Breast epithelium (tissue), 3 donors: ENCODE measurements at regions not wholly inside any gene's neighbourhood (a gene's known extent, or its start where the extent isn't known, plus 50 kb on each side); places are given as distances from the start of the nearest gene placed in this dataset.

Source experiments
- CTCF ChIP-seq, 3 donors: fragments of 450-650 bp; IDR thresholded peaks; one replicate each; pipeline ENCODE4 v1.5.1; 2016 to 2017; ENCODE audit warnings: antibody characterized with exemption in 3 of 3, mild to moderate bottlenecking in 3 of 3, moderate library complexity in 3 of 3
- POLR2A ChIP-seq: fragments of 450-650 bp; IDR thresholded peaks from one replicate; pipeline ENCODE4 v1.6.1; 2016; ENCODE audit warnings: antibody characterized with exemption, mild to moderate bottlenecking, moderate library complexity

GRCh38 chr5:106047341-106047740 is 1623.4 kb downstream of the EFNA5 start:
- TF ChIP-seq CTCF (IDR thresholded peaks at IDR 0.05) (no peak), POLR2A (no peak)
